ENCODE measurements at regions not wholly inside any gene's neighbourhood (a gene's known extent, or its start where the extent isn't known, plus 50 kb on each side); places are given as distances from the start of the nearest gene placed in this dataset.

GRCh38 chr4:72900952-72901351, 168.6 kb downstream of the COX18 start:
- Histone ChIP-seq H3K36me3 (ENCODE audit: control insufficient read depth in 4 of 4, insufficient read depth in 3 of 4, low read depth in 1 of 4, low read length in 3 of 4) (no peaks in the 10 kb centered on the region), H3K4me3 (ENCODE audit: low read depth in 1 of 3, low read length in 3 of 3) (no peak overlapping the region), H3K9ac (ENCODE audit: low read depth in 1 of 2, low read length in 2 of 2) (no peak overlapping the region), H3K27me3 (ENCODE audit: control insufficient read depth in 4 of 4, insufficient read depth in 4 of 4, low read length in 3 of 4) (no peaks in the 10 kb centered on the region), H3K9me3 (ENCODE audit: control insufficient read depth in 4 of 4, low read length in 3 of 4) (no peaks in the 10 kb centered on the region), H3K27ac (ENCODE audit: low read depth in 1 of 2, low read length in 2 of 2) (no peak overlapping the region), H3K4me1 (ENCODE audit: control insufficient read depth in 4 of 4, insufficient read depth in 4 of 4, low read length in 3 of 4) (peaks cover 0 to 3% (median 0%) of the 10 kb centered on the region in 4 donors)
- TF ChIP-seq RAD21 (IDR thresholded peaks at IDR 0.05) (no peak), FOXA1 (IDR thresholded peaks at IDR 0.05) (no peak), REST (IDR thresholded peaks at IDR 0.05) (no peak), SP1 (IDR thresholded peaks at IDR 0.05) (no peak), FOXA2 (IDR thresholded peaks at IDR 0.05) (no peak), RXRA (IDR thresholded peaks at IDR 0.05) (no peak), TAF1 (conservative IDR thresholded peaks at IDR 0.05) (no peak)
- TF ChIP-seq, protein P1, sequence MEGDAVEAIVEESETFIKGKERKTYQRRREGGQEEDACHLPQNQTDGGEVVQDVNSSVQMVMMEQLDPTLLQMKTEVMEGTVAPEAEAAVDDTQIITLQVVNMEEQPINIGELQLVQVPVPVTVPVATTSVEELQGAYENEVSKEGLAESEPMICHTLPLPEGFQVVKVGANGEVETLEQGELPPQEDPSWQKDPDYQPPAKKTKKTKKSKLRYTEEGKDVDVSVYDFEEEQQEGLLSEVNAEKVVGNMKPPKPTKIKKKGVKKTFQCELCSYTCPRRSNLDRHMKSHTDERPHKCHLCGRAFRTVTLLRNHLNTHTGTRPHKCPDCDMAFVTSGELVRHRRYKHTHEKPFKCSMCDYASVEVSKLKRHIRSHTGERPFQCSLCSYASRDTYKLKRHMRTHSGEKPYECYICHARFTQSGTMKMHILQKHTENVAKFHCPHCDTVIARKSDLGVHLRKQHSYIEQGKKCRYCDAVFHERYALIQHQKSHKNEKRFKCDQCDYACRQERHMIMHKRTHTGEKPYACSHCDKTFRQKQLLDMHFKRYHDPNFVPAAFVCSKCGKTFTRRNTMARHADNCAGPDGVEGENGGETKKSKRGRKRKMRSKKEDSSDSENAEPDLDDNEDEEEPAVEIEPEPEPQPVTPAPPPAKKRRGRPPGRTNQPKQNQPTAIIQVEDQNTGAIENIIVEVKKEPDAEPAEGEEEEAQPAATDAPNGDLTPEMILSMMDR (IDR thresholded peaks at IDR 0.05; ENCODE audit: low read depth, low read length, missing input control) = no peak
- TF ChIP-seq, protein P2, sequence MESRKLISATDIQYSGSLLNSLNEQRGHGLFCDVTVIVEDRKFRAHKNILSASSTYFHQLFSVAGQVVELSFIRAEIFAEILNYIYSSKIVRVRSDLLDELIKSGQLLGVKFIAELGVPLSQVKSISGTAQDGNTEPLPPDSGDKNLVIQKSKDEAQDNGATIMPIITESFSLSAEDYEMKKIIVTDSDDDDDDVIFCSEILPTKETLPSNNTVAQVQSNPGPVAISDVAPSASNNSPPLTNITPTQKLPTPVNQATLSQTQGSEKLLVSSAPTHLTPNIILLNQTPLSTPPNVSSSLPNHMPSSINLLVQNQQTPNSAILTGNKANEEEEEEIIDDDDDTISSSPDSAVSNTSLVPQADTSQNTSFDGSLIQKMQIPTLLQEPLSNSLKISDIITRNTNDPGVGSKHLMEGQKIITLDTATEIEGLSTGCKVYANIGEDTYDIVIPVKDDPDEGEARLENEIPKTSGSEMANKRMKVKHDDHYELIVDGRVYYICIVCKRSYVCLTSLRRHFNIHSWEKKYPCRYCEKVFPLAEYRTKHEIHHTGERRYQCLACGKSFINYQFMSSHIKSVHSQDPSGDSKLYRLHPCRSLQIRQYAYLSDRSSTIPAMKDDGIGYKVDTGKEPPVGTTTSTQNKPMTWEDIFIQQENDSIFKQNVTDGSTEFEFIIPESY (IDR thresholded peaks at IDR 0.05) = no peak
- WGBS = 62% methylated on average over 2 of the region's 2 CpGs
- DNase-seq (ENCODE audit: low spot score) = no peak

DNA sequence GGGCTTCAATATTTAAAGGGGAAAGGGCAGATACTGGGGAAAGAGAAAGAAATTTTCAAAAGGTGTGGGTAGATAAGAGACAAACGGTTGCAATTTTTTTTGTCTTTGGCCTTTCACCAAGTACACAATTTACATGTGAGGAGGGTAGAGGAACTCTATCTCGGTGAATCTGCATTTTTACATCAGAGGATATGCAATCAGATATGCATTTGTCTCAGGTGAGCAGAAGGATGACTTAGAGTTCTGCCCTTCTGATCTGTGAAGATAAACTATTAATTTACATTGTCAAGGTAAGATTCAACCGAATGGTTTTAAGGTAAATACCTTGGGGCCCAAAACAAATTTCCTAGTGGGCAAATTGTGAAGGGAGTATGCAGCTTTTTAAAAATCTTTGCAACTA, 169.9 kb downstream of the COX18 start:
- Histone ChIP-seq H3K9me3 (ENCODE audit: control insufficient read depth in 4 of 4, low read length in 3 of 4) (no peaks in the 10 kb centered on the region), H3K27me3 (ENCODE audit: control insufficient read depth in 4 of 4, insufficient read depth in 4 of 4, low read length in 3 of 4) (no peaks in the 10 kb centered on the region), H3K27ac (ENCODE audit: low read depth in 1 of 2, low read length in 2 of 2) (no peak overlapping the region), H3K4me3 (ENCODE audit: low read depth in 1 of 3, low read length in 3 of 3) (no peak overlapping the region), H3K9ac (ENCODE audit: low read depth in 1 of 2, low read length in 2 of 2) (no peak overlapping the region), H3K36me3 (ENCODE audit: control insufficient read depth in 4 of 4, insufficient read depth in 3 of 4, low read depth in 1 of 4, low read length in 3 of 4) (no peaks in the 10 kb centered on the region), H3K4me1 (ENCODE audit: control insufficient read depth in 4 of 4, insufficient read depth in 4 of 4, low read length in 3 of 4) (peaks cover 0 to 3% (median 0%) of the 10 kb centered on the region in 4 donors)
- WGBS = 78% methylated on average over 3 of the region's 3 CpGs
- TF ChIP-seq NR2F2 (IDR thresholded peaks at IDR 0.05) (no peak), JUND (IDR thresholded peaks at IDR 0.05) (no peak), GABPA (IDR thresholded peaks at IDR 0.05 in 1 of 2, conservative IDR thresholded peaks at IDR 0.05 in 1 of 2) (no peak), EGR1 (IDR thresholded peaks at IDR 0.05; ENCODE audit: low read depth in 2 of 2) (no peak), HNF4A (conservative IDR thresholded peaks at IDR 0.05) (no peak), YY1 (IDR thresholded peaks at IDR 0.05) (no peak), REST (IDR thresholded peaks at IDR 0.05) (no peak), RXRA (IDR thresholded peaks at IDR 0.05) (no peak), RAD21 (IDR thresholded peaks at IDR 0.05) (no peak), MAX (IDR thresholded peaks at IDR 0.05) (no peak), FOXA2 (IDR thresholded peaks at IDR 0.05) (no peak)
- TF ChIP-seq, protein P1 (IDR thresholded peaks at IDR 0.05; ENCODE audit: low read depth, low read length, missing input control) = no peak
- TF ChIP-seq, protein P2 (IDR thresholded peaks at IDR 0.05) = no peak
- no peak for DNase-seq (ENCODE audit: low spot score)
